ENCODE measurements at regions not wholly inside any gene's neighbourhood (a gene's known extent, or its start where the extent isn't known, plus 50 kb on each side); places are given as distances from the start of the nearest gene placed in this dataset.

- TF ChIP-seq POLR2A (IDR thresholded peaks at IDR 0.05), result no peak
- TF ChIP-seq CTCF (IDR thresholded peaks at IDR 0.05 in 8 of 11, conservative IDR thresholded peaks at IDR 0.05 in 3 of 11), result no peak
Observed at GRCh38 chr2:104476563-104476988, 377.3 kb upstream of the POU3F3 start.

All from spleen (tissue), 7 donors.